Neuronal stem cell (in vitro differentiated cells): ENCODE measurements at regions not wholly inside any gene's neighbourhood (a gene's known extent, or its start where the extent isn't known, plus 50 kb on each side); places are given as distances from the start of the nearest gene placed in this dataset.

Experiments
- DNase-seq: peaks from one replicate; pipeline ENCODE4 v3.0.0-alpha.2; 2013; ENCODE audit warnings: low spot score
- H2AFZ ChIP-seq: one replicate; pipeline ENCODE4 v1.6.1; 2013; ENCODE audit warnings: mild to moderate bottlenecking, low read length, inconsistent platforms
- H2AK5ac ChIP-seq: 2 replicates; pipeline ENCODE4 v1.6.1; 2013; ENCODE audit warnings: low read depth, mild to moderate bottlenecking, inconsistent platforms, low read length, moderate library complexity, mixed read lengths
- H2BK120ac ChIP-seq: 2 replicates; pipeline ENCODE4 v1.6.1; 2013; ENCODE audit warnings: low read depth, mild to moderate bottlenecking, inconsistent platforms, low read length, moderate library complexity, mixed read lengths
- H2BK12ac ChIP-seq: one replicate; pipeline ENCODE4 v1.6.1; 2013; ENCODE audit warnings: low read length, inconsistent platforms
- H2BK15ac ChIP-seq: 2 replicates; pipeline ENCODE4 v1.6.1; 2013; ENCODE audit warnings: mild to moderate bottlenecking, low read length, inconsistent platforms, mixed read lengths
- H2BK5ac ChIP-seq: one replicate; pipeline ENCODE4 v1.6.1; 2013; ENCODE audit warnings: inconsistent platforms, mild to moderate bottlenecking, low read length, moderate library complexity
- H3K14ac ChIP-seq: one replicate; pipeline ENCODE4 v1.6.1; 2013; ENCODE audit warnings: low read length, inconsistent platforms
- H3K18ac ChIP-seq: 2 replicates; pipeline ENCODE4 v1.6.1; 2013; ENCODE audit warnings: low read length, inconsistent platforms
- H3K23ac ChIP-seq: 2 replicates; pipeline ENCODE4 v1.6.1; 2013; ENCODE audit warnings: low read depth, mild to moderate bottlenecking, mixed read lengths, low read length, inconsistent platforms; ENCODE audit not compliant: poor library complexity
- H3K27ac ChIP-seq: replicated peaks from 3 replicates; pipeline ENCODE4 v1.5.1; 2013; ENCODE audit warnings: low read length, inconsistent platforms
- H3K27me3 ChIP-seq, 3 experiments: 2 replicates each; pipeline ENCODE4 v1.6.1; 2013; ENCODE audit warnings: low read length in 3 of 3, mild to moderate bottlenecking in 2 of 3, inconsistent platforms in 1 of 3, low read depth in 1 of 3, mixed read lengths in 1 of 3, moderate library complexity in 1 of 3; ENCODE audit not compliant: control insufficient read depth in 3 of 3, insufficient read depth in 3 of 3
- H3K36me3 ChIP-seq, 2 donors: replicated peaks in 1 of 2; 2 replicates each; pipeline ENCODE4 v1.6.1; 2013; ENCODE audit warnings: low read length in 2 of 2; ENCODE audit not compliant: control insufficient read depth in 2 of 2, insufficient read depth in 2 of 2
- H3K4ac ChIP-seq: 2 replicates; pipeline ENCODE4 v1.6.1; 2013; ENCODE audit warnings: inconsistent platforms, mild to moderate bottlenecking, low read length, moderate library complexity
- H3K4me1 ChIP-seq, 2 donors: 1 replicate in 1 of 2; 2 replicates in 1 of 2; pipeline ENCODE4 v1.6.1; 2013; ENCODE audit warnings: low read length in 2 of 2, low read depth in 1 of 2; ENCODE audit not compliant: control insufficient read depth in 2 of 2, insufficient read depth in 1 of 2
- H3K4me2 ChIP-seq: one replicate; pipeline ENCODE4 v1.6.1; 2013; ENCODE audit warnings: mild to moderate bottlenecking, low read length, inconsistent platforms; ENCODE audit not compliant: insufficient read depth, poor library complexity, severe bottlenecking
- H3K4me3 ChIP-seq, 2 donors: 2 replicates each; pipeline ENCODE4 v1.5.1; 2013; ENCODE audit warnings: low read length in 2 of 2, mild to moderate bottlenecking in 2 of 2, inconsistent platforms in 1 of 2, moderate library complexity in 1 of 2
- H3K79me1 ChIP-seq: one replicate; pipeline ENCODE4 v1.6.1; 2013; ENCODE audit warnings: low read depth, mild to moderate bottlenecking, inconsistent platforms, low read length, moderate library complexity
- H3K9ac ChIP-seq: one replicate; pipeline ENCODE4 v1.6.1; 2013; ENCODE audit warnings: mild to moderate bottlenecking, low read depth, low read length, inconsistent platforms; ENCODE audit not compliant: poor library complexity
- H3K9me3 ChIP-seq, 2 donors: replicated peaks in 1 of 2; 2 replicates each; pipeline versions ENCODE3 to v1.6.1; 2013; ENCODE audit warnings: low read length in 2 of 2, mild to moderate bottlenecking in 2 of 2, inconsistent platforms in 1 of 2, low read depth in 1 of 2, mixed read lengths in 1 of 2, moderate library complexity in 1 of 2; ENCODE audit not compliant: control insufficient read depth in 2 of 2, insufficient read depth in 1 of 2
- H4K8ac ChIP-seq: one replicate; pipeline ENCODE4 v1.6.1; 2013; ENCODE audit warnings: low read depth, mild to moderate bottlenecking, inconsistent platforms, low read length, moderate library complexity
- H4K91ac ChIP-seq: one replicate; pipeline ENCODE4 v1.6.1; 2013; ENCODE audit warnings: low read length, low read depth, mild to moderate bottlenecking, inconsistent platforms; ENCODE audit not compliant: poor library complexity
- WGBS, 2 donors: extraction: QIAGEN DNeasy Blood & Tissue Kit; methylation state at CpG; one replicate each; pipeline ENCODE4 v1.1.7; 2013; ENCODE audit warnings: missing lambda C conversion rate in 2 of 2, mixed read lengths in 1 of 2; ENCODE audit not compliant: insufficient read length in 2 of 2, insufficient replicate concordance in 1 of 2; ENCODE audit errors: extremely low coverage in 2 of 2; 5-methylcytosine and 5-hydroxymethylcytosine counted together

GRCh38 chrX:34764852-34765361 lies 107.8 kb upstream of the TMEM47 start:
- Histone ChIP-seq H3K4ac (no peak overlapping the region), H3K27ac (no peak overlapping the region), H3K79me1 (no peaks in the 10 kb centered on the region), H2AFZ (no peak overlapping the region), H3K9ac (no peak overlapping the region), H3K9me3 (no peaks in the 10 kb centered on the region), H3K18ac (no peak overlapping the region), H4K8ac (no peak overlapping the region), H2BK5ac (no peak overlapping the region), H3K14ac (no peak overlapping the region), H3K4me3 (no peak overlapping the region), H3K27me3 (no peaks in the 10 kb centered on the region), H4K91ac (no peak overlapping the region), H3K4me1 (peaks cover 0 to 6% of the 10 kb centered on the region in 2 donors), H3K23ac (no peak overlapping the region), H2BK120ac (no peak overlapping the region), H3K4me2 (no peak overlapping the region), H2AK5ac (no peak overlapping the region), H3K36me3 (no peaks in the 10 kb centered on the region), H2BK15ac (no peak overlapping the region), H2BK12ac (no peak overlapping the region)
- peak; percentile 1 for DNase-seq
- WGBS, 2 donors = no CpG with 5 or more reads among the region's 2 CpGs

- Histone ChIP-seq H3K18ac (no peak overlapping the region), H4K8ac (no peak overlapping the region), H2BK12ac (no peak overlapping the region), H3K4me2 (no peak overlapping the region), H3K36me3 (no peaks in the 10 kb centered on the region), H3K4me3 (no peak overlapping the region), H3K14ac (no peak overlapping the region), H3K27ac (no peak overlapping the region), H2BK5ac (no peak overlapping the region), H3K79me1 (no peaks in the 10 kb centered on the region), H3K23ac (no peak overlapping the region), H2BK120ac (no peak overlapping the region), H4K91ac (no peak overlapping the region), H3K9me3 (no peaks in the 10 kb centered on the region), H3K9ac (no peak overlapping the region), H2AK5ac (no peak overlapping the region), H2BK15ac (no peak overlapping the region), H3K27me3 (no peaks in the 10 kb centered on the region), H3K4me1 (peaks cover 0 to 6% of the 10 kb centered on the region in 2 donors), H3K4ac (no peak overlapping the region), H2AFZ (no peak overlapping the region)
- peak; percentile 9 for DNase-seq
- no CpG with 5 or more reads among the region's 2 CpGs for WGBS, 2 donors
These were observed 111.2 kb upstream of the TMEM47 start for GRCh38 chrX:34768290-34768689.

GRCh38 chrX:34770511-34770910 lies 113.4 kb upstream of the TMEM47 start:
- H3K27ac ChIP-seq = no peak overlapping the region
- WGBS, 2 donors = no CpG with 5 or more reads among the region's 1 CpG
- H3K9me3 ChIP-seq = no peaks in the 10 kb centered on the region
- no peaks in the 10 kb centered on the region for H3K27me3 ChIP-seq
- no peak overlapping the region for H2AK5ac ChIP-seq
- H2BK12ac ChIP-seq = no peak overlapping the region
- no peak overlapping the region for H3K14ac ChIP-seq
- no peak overlapping the region for H4K91ac ChIP-seq
- no peak overlapping the region for H3K18ac ChIP-seq
- H3K79me1 ChIP-seq = no peaks in the 10 kb centered on the region
- no peak overlapping the region for H3K9ac ChIP-seq
- no peak overlapping the region for H2BK15ac ChIP-seq
- DNase-seq = no peak
- H2AFZ ChIP-seq = no peak overlapping the region
- no peak overlapping the region for H4K8ac ChIP-seq
- no peak overlapping the region for H2BK5ac ChIP-seq
- no peak overlapping the region for H3K4ac ChIP-seq
- H3K36me3 ChIP-seq = no peaks in the 10 kb centered on the region
- no peak overlapping the region for H3K4me2 ChIP-seq
- no peak overlapping the region for H2BK120ac ChIP-seq
- H3K23ac ChIP-seq = no peak overlapping the region
- H3K4me1 ChIP-seq = peaks cover 0 to 4% of the 10 kb centered on the region in 2 donors
- H3K4me3 ChIP-seq = no peak overlapping the region

- Histone ChIP-seq H3K4me1 (no peaks in the 10 kb centered on the region), H2BK12ac (no peak overlapping the region), H3K9me3 (no peaks in the 10 kb centered on the region), H2BK5ac (no peak overlapping the region), H3K27me3 (no peaks in the 10 kb centered on the region), H2BK120ac (no peak overlapping the region), H2BK15ac (no peak overlapping the region), H3K14ac (no peak overlapping the region), H3K4me3 (no peak overlapping the region), H4K91ac (no peak overlapping the region), H3K18ac (no peak overlapping the region), H3K36me3 (no peaks in the 10 kb centered on the region), H4K8ac (no peak overlapping the region), H2AK5ac (no peak overlapping the region), H3K9ac (no peak overlapping the region), H3K23ac (no peak overlapping the region), H3K79me1 (no peaks in the 10 kb centered on the region), H2AFZ (no peak overlapping the region), H3K27ac (no peak overlapping the region), H3K4ac (no peak overlapping the region), H3K4me2 (no peak overlapping the region)
- no CpG with 5 or more reads among the region's 2 CpGs for WGBS, 2 donors
- DNase-seq = no peak
These were observed 121.8 kb upstream of the TMEM47 start for GRCh38 chrX:34778916-34779315.
